Stimulated activated CD8-positive, alpha-beta memory T cell treated with anti-CD3 and anti-CD28 coated beads, Interleukin-12 subunit alpha, Interleukin-12 subunit beta, amount 100 ng/mL, for 1 hour (primary cell): ENCODE measurements at regions not wholly inside any gene's neighbourhood (a gene's known extent, or its start where the extent isn't known, plus 50 kb on each side); places are given as distances from the start of the nearest gene placed in this dataset.

Experiments
- DNase-seq: peaks from one replicate; pipeline ENCODE4 v3.0.0-alpha.2; 2020; ENCODE audit warnings: low read depth

- DNase-seq = no peak
Measured at GRCh38 chr5:96283589-96283988, 149.5 kb downstream of the PCSK1 start.

DNA sequence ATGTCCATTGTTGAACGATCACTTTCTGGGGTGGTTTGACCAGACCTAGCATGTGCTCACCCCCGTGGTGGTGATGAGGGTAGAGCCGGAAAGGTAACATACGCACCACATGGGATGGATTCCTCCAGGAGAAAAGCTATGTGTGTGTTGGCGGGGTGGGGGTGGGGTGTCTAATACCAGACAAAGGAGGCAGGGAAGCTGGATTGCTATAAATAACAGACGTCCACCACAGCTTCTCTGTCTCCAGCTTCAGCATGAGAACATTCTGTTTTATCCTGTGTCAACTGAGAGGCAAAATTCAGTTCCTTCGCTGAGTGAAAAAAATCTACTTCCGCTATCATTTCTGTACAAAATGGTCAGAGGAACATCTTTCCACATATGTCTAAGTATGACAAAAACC lies 151.0 kb downstream of the PCSK1 start:
- no peak for DNase-seq

DNA sequence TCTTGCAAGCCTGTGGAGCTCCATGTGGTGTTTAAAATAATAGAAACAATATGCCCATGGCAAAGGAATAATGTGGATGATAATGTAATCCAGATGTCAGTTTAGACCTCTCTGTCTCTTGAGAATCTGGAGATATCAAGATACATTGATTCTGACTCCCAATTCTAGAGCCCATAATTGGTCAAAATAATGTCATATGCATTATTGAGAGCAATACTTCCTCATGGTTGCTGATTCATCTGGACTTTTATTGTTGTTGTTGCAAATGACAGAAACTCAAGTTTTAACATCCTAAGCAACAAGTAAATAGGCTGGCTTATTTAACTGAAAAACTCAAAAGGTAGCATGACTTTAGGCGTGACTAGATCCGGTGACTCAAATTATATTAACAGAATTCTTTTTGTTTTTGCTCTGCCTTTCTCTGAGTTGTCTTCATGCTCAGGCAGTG lies 152.1 kb downstream of the PCSK1 start:
- no peak for DNase-seq

- no peak for DNase-seq
Measured at GRCh38 chr5:96279801-96280542, 153.1 kb downstream of the PCSK1 start.

DNA sequence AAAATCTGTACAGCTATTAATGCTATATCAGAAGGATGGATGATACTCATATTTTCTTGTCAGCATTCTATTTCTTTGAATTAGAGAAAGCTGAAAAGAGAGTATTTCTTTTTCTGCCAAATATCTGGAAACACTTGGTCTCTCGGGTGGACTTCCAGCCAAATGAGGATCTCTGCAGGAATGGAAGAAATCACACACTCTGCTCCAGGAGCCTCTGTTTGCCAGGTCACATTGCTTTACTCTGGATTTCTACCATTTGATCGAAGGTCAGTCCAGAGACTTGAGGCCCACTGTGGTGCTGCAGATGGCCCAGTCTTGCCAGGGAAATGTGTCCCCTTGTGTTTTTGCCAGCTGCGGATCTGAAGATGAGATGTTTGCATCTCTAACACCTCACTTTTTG lies 154.1 kb downstream of the PCSK1 start:
- DNase-seq = no peak

- no peak for DNase-seq
Measured at GRCh38 chr5:96275051-96275450, 158.0 kb downstream of the PCSK1 start.

- no peak for DNase-seq
Measured at GRCh38 chr5:96265487-96265886, 167.6 kb downstream of the PCSK1 start.

GRCh38 chr5:96264047-96264446 lies 169.0 kb downstream of the PCSK1 start:
- no peak for DNase-seq

DNA sequence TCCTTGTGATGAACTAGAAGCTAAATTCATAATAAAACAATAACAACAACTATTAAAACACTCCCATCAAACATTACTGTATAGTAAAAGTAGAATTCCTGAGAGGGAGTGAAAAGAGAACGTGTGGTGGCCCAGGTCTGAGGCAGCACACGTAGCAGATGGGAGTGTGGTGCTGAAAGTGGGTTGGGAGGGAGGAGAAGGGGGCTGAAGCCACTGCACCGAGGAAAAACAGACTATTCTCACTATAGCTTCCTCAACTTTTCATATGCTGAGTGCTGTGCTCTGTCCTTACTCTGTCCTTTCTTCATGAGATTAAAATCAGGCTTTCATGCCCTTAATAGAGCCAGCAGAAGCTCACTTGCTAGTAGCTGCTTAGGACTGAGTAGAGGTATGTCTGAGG lies 170.9 kb downstream of the PCSK1 start:
- no peak for DNase-seq

DNA sequence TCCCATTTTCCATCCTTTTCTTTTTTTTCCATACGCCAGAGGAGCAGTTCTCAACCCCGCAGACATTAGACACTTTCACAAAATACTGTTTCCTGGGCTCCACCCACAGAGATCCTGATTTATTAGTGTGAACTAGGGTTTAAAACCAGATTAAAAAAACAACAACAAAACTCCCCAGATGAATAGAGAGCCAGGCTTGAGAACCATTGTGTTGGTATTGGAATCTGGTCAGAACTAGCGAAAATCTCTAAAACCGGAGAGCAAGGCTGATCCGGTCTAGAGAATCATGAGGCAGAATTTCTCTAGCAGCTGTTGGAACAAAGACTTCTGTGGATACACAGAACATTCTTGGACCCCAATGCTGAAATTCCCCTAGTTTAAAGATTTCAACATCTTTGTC lies 173.0 kb downstream of the PCSK1 start:
- no peak for DNase-seq

DNA sequence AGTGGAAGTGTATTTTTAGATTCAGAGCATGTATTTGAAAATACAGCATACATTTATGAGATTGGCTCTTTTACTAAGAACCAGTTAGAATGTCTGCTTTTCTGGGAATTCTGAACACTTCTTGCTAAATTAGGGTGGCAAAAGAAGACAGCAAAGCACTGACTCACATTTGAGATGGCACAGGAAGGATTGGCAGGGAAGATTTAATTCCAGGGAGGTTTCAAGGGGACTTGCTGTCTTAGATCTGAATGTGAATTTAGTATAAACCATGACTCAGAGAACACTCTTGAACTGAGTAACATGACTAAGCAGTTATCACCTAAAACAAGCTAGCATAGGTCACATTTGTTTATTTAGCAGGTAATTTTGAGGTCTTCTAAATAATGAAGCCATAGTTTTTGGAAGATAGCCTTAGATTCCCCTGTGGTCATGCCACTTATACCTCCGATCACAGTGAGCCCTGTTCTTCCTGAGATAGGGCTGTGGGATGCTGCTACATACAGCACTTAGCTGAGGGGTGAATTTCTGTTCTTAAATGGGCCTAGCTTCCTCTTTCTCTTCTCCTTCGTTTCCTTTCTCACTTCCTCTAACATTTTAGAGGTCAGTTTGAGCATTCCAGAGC lies 173.8 kb downstream of the PCSK1 start:
- DNase-seq = no peak

GRCh38 chr5:96258692-96259091 lies 174.4 kb downstream of the PCSK1 start:
- no peak for DNase-seq

GRCh38 chr5:96257904-96258303 lies 175.1 kb downstream of the PCSK1 start:
- DNase-seq = no peak

- DNase-seq = no peak
Measured at GRCh38 chr5:96256795-96257470, 176.1 kb downstream of the PCSK1 start.

DNA sequence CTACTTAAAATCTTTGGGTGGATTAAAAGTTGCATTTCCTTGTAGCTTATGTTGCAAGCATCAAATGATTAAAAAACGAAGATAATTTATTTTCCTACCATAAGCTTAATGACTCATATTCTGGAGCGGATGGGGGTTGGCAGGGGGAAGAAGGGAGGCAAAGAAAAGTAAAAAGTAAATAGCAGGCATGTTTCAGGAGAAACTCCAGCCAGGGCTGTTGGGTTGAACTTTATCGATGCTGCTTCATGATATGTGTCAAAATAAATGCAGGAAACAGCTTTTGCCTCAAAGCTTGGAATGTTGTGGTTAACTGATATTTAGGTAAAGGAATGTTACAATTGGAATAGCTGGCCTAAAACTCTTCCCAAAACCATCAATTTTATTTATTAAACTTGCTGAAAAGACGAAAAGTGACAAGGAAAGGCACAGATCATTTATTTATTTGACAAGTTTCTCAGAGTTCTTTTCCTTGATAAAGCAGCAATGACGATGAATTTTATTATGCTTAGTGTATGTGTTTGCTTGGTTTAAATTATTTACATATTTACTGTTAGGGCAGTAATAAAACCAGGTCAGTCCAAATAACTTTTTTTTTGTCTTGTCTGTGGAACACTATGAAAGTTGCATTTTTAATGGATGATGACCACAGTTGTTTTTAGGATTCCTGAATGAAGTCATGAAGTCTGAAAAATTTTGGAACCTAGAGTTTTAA lies 177.9 kb downstream of the PCSK1 start:
- no peak for DNase-seq

DNA sequence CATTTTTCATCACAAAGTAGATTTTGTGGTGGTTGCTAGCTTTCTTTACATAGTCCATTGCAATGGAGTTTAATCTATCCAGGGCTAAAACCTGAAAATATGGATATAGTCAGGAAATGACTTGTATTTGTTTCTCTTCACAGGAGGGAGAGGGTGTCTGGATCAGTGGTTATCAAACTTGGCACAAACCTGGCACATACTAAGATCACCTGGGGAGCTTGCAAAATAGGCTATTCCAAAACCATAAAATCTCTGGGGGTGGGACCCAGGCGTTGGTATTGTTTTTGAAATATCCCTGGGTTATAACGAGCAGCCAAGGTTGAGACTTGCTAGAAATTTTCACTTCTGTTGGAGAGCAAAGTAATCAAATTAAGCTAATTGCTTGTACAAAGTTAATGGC lies 179.9 kb downstream of the PCSK1 start:
- no peak for DNase-seq

DNA sequence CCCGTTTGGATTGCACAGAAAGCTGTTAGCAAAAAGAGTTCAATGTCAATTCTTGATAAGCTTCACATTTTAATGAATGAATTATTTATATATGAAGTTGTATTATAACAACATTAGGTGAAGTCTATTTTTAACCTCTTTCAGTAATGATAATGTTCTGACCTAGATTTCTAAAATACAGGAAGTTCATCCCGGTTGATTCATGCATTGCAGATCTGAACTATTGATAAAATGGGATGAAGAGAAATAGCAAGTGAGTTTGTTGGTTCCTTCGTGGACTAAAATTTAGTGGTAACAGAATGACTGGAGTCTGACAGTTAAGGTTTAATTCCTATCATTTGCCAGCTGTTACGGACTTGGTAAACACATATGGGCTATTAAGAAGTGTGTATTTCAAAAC lies 180.5 kb downstream of the PCSK1 start:
- DNase-seq = no peak

DNA sequence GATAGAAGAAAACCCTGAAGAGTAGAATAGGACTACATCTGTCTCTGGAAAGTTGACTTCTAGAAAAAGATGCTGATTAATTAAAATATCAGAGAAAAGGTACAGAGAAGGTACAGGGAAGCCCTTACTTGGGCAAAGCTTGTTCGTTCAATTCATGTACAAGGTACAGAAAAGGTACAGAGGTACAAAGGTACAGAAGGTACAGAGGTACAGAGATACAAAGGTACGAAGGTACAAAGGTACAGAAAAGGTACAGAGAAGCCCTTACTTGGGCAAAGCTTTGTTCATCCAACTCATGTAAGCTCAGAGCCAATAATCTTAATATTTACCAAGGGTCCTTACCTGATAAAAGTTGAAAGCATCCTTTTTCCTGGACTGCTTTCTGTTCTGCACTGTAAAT lies 182.3 kb downstream of the PCSK1 start:
- no peak for DNase-seq

DNA sequence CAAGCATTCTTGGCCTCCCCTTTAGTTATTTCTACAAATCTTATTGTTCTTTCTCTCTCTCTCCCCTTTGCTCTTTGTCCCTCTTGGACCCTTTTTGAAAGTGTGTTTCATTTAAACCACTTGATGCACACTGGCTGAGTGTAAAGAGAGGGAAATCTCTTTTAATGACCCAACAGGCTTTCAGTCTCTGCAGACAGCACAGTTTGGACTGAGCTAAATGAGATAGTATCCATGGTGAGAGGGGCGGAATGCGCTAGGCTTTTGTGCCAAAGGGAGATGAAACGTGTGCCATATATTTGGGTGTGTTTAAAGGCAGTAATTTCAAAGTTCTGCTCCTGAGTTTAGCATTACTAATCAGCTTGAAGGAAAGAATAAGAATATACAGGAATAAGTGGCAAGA lies 184.9 kb downstream of the PCSK1 start:
- DNase-seq = no peak

GRCh38 chr5:96247708-96248107 lies 185.3 kb downstream of the PCSK1 start:
- DNase-seq = no peak

- no peak for DNase-seq
Measured at GRCh38 chr5:96247097-96247701, 185.8 kb downstream of the PCSK1 start.
